ENCODE measurements at regions not wholly inside any gene's neighbourhood (a gene's known extent, or its start where the extent isn't known, plus 50 kb on each side); places are given as distances from the start of the nearest gene placed in this dataset.

DNA sequence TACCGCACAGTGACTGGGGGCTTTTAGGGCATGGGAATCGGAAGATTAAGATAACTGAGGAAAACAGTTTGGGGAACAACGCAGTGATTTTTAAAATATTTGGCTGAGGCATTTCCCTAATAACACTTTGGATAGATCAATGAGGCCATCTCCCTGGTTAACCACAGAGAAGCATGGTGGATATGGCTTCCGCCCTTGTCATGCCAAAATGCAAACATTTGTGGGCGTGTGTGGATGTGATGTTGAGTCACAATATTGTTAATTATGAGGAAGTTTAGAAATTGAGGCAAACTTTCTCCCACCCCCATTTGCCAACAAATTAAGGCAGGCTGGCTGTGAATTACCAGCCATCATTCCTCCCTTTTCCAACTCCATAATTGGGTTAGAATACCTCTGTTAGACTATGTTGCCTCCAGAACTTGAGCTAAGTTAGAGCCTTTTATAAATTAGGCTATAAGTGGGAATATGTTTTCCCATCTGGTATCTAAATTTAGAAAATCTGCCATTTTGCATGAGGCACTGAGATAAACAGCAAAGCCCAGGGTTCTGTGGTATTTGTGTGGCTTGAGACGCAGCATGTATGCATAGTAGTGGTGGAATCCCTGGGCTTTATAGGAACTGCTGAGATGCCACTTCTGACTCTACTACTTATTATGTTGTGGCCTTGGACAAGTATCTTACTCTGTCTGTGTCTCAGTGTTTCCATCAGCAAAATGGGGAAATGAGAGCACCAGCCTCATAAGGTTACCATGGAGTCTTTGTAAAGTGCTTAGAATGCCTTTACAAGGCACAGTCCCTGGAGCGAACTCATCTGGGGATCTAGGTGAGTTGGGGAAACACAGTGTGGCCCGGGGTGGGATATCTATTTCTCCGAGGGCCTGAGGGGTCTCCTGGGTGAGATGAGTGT, 154.6 kb downstream of the C1orf94 start:
- BruUV-seq (replicated peaks) = no TSS peak
- ATAC-seq = no peak
- POLR2A ChIA-PET (ENCODE audit: unreplicated experiment) = no interaction called here
- Histone ChIP-seq H3K27me3 (ENCODE audit: low read length) (peaks cover 5% of the 10 kb centered on the region; the same call in 1 of the 2 replicates), H3K4me1 (ENCODE audit: insufficient read depth, low read length) (no peaks in the 10 kb centered on the region), H3F3A (ENCODE audit: low read length, unreplicated experiment) (no peaks in the 10 kb centered on the region), H3K79me2 (ENCODE audit: low read length) (no peaks in the 10 kb centered on the region), H3K4me2 (ENCODE audit: low read length) (no peak overlapping the region), H3K9ac (ENCODE audit: low read length) (no peak overlapping the region), H3K9me2 (replicated peaks; ENCODE audit: low read length) (no peaks in the 10 kb centered on the region), H3K27ac (ENCODE audit: low read length) (no peak overlapping the region), H4K20me1 (ENCODE audit: low read length) (no peaks in the 10 kb centered on the region), H3K36me3 (ENCODE audit: low read depth, low read length) (no peaks in the 10 kb centered on the region), H2AFZ (ENCODE audit: low read length) (no peak overlapping the region), H3K4me3 (ENCODE audit: low read length) (no peak overlapping the region), H3K9me3 (ENCODE audit: low read length) (no peaks in the 10 kb centered on the region; the same call in 1 of the 2 replicates)
- TF ChIP-seq, protein P1, sequence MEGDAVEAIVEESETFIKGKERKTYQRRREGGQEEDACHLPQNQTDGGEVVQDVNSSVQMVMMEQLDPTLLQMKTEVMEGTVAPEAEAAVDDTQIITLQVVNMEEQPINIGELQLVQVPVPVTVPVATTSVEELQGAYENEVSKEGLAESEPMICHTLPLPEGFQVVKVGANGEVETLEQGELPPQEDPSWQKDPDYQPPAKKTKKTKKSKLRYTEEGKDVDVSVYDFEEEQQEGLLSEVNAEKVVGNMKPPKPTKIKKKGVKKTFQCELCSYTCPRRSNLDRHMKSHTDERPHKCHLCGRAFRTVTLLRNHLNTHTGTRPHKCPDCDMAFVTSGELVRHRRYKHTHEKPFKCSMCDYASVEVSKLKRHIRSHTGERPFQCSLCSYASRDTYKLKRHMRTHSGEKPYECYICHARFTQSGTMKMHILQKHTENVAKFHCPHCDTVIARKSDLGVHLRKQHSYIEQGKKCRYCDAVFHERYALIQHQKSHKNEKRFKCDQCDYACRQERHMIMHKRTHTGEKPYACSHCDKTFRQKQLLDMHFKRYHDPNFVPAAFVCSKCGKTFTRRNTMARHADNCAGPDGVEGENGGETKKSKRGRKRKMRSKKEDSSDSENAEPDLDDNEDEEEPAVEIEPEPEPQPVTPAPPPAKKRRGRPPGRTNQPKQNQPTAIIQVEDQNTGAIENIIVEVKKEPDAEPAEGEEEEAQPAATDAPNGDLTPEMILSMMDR (conservative IDR thresholded peaks at IDR 0.05; ENCODE audit: low read depth, low read length) = no peak
- no peak for TF ChIP-seq EZH2phosphoT487 (IDR thresholded peaks at IDR 0.05; ENCODE audit: borderline replicate concordance, low read length)
- TF ChIP-seq EZH2 (IDR thresholded peaks at IDR 0.05; ENCODE audit: low read length, unreplicated experiment) = no peak
- no peak for DNase-seq
- CTCF ChIA-PET = no interaction called here
- intact Hi-C loops (cut with micrococcal nuclease) = no loop called here

DNA sequence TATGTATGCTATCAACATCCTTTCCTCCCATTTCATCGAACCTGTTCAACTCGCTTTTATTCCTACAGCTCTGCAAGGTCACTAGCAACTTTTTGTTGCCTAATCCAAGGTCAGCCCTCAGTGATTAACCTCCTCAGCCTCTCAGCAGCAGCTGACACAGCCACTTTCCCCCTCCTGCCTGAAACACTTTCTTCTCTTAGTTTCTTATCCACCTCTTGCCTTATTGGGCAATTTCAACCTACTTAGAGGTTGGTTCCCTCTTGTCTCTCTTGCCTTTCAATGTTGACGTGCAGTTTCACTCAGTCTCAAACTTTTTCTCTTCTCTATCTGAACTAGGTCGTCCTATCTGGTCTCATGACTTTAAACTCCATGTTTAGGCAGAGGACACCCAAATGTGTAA, 156.3 kb downstream of the C1orf94 start:
- Histone ChIP-seq H3K9me2 (replicated peaks; ENCODE audit: low read length) (no peaks in the 10 kb centered on the region), H3F3A (ENCODE audit: low read length, unreplicated experiment) (no peaks in the 10 kb centered on the region), H3K9ac (ENCODE audit: low read length) (no peak overlapping the region), H3K4me3 (ENCODE audit: low read length) (no peak overlapping the region), H3K27me3 (ENCODE audit: low read length) (no peaks in the 10 kb centered on the region), H3K36me3 (ENCODE audit: low read depth, low read length) (no peaks in the 10 kb centered on the region), H2AFZ (ENCODE audit: low read length) (no peak overlapping the region), H3K79me2 (ENCODE audit: low read length) (no peaks in the 10 kb centered on the region), H3K4me1 (ENCODE audit: insufficient read depth, low read length) (no peaks in the 10 kb centered on the region), H3K4me2 (ENCODE audit: low read length) (no peak overlapping the region), H3K27ac (ENCODE audit: low read length) (no peak overlapping the region), H4K20me1 (ENCODE audit: low read length) (no peaks in the 10 kb centered on the region), H3K9me3 (ENCODE audit: low read length) (no peaks in the 10 kb centered on the region; the same call in 1 of the 2 replicates)
- intact Hi-C loops (cut with micrococcal nuclease) = no loop called here
- no TSS peak for BruUV-seq (replicated peaks)
- DNase-seq = no peak
- ChIA-PET CTCF (no interaction called here), POLR2A (ENCODE audit: unreplicated experiment) (no interaction called here)
- no peak for ATAC-seq
- TF ChIP-seq EZH2 (IDR thresholded peaks at IDR 0.05; ENCODE audit: low read length, unreplicated experiment) = no peak
- no peak for TF ChIP-seq EZH2phosphoT487 (IDR thresholded peaks at IDR 0.05; ENCODE audit: borderline replicate concordance, low read length)
- TF ChIP-seq, protein P1 (conservative IDR thresholded peaks at IDR 0.05; ENCODE audit: low read depth, low read length) = no peak

DNA sequence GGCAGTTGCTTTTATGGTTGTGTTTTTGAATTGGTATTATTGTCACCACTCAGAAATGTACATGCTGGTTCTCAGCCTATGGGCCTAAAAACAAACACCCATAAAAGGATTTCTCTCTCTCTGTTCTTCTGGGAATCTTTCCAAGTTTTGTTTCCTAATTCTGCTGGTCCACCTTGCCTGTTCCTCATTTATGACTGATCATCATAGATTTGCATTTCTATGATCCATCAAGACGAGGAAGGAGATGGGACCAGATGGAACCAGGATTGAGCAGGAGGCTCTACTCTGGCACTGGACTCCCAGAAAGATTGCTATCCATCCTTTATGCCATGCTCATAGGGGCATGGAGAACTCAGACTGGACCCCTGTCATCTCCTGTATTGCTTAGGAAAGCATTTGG, 162.2 kb downstream of the C1orf94 start:
- Histone ChIP-seq H3K9me3 (ENCODE audit: low read length) (no peaks in the 10 kb centered on the region), H3K36me3 (ENCODE audit: low read depth, low read length) (no peaks in the 10 kb centered on the region), H4K20me1 (ENCODE audit: low read length) (no peaks in the 10 kb centered on the region), H3K4me3 (ENCODE audit: low read length) (no peak overlapping the region), H3K4me1 (ENCODE audit: insufficient read depth, low read length) (no peaks in the 10 kb centered on the region), H3K79me2 (ENCODE audit: low read length) (no peaks in the 10 kb centered on the region), H3K27me3 (ENCODE audit: low read length) (no peaks in the 10 kb centered on the region), H3F3A (ENCODE audit: low read length, unreplicated experiment) (no peaks in the 10 kb centered on the region), H2AFZ (ENCODE audit: low read length) (no peak overlapping the region), H3K9ac (ENCODE audit: low read length) (no peak overlapping the region), H3K4me2 (ENCODE audit: low read length) (no peak overlapping the region), H3K9me2 (replicated peaks; ENCODE audit: low read length) (no peaks in the 10 kb centered on the region), H3K27ac (ENCODE audit: low read length) (no peak overlapping the region)
- ChIA-PET POLR2A (ENCODE audit: unreplicated experiment) (no interaction called here), CTCF (no interaction called here)
- no TSS peak for BruUV-seq (replicated peaks)
- TF ChIP-seq, protein P1 (conservative IDR thresholded peaks at IDR 0.05; ENCODE audit: low read depth, low read length) = no peak
- TF ChIP-seq EZH2 (IDR thresholded peaks at IDR 0.05; ENCODE audit: low read length, unreplicated experiment) = no peak
- TF ChIP-seq EZH2phosphoT487 (IDR thresholded peaks at IDR 0.05; ENCODE audit: borderline replicate concordance, low read length) = no peak
- no peak for DNase-seq
- no peak for ATAC-seq
- intact Hi-C loops (cut with micrococcal nuclease) = no loop called here
